Karpas-422 (cell line): ENCODE measurements at regions not wholly inside any gene's neighbourhood (a gene's known extent, or its start where the extent isn't known, plus 50 kb on each side); places are given as distances from the start of the nearest gene placed in this dataset.

Experiments
- DNase-seq: peaks from one replicate; pipeline ENCODE4 v3.0.0-alpha.2; 2015
- H2AFZ ChIP-seq: fragments of 200-600 bp; sonication (generic); 2 replicates; pipeline ENCODE4 v1.6.1; 2014; ENCODE audit warnings: antibody characterized with exemption, low read length, mixed read lengths
- H3K27ac ChIP-seq: fragments of 200-600 bp; sonication (generic); 2 replicates; pipeline ENCODE4 v1.5.1; 2014; ENCODE audit warnings: mild to moderate bottlenecking, low read length, moderate library complexity
- H3K27me3 ChIP-seq: fragments of 200-600 bp; sonication (generic); 2 replicates; pipeline ENCODE4 v1.6.1; 2014; ENCODE audit warnings: low read length, mixed read lengths
- H3K36me3 ChIP-seq: fragments of 200-600 bp; sonication (generic); 2 replicates; pipeline ENCODE4 v1.6.1; 2014; ENCODE audit warnings: low read length, mixed read lengths; ENCODE audit not compliant: insufficient read depth
- H3K4me1 ChIP-seq: fragments of 200-600 bp; sonication (generic); 2 replicates; pipeline ENCODE4 v1.6.1; 2014; ENCODE audit warnings: mild to moderate bottlenecking, low read length, mixed read lengths
- H3K4me2 ChIP-seq: fragments of 200-600 bp; sonication (generic); 2 replicates; pipeline ENCODE4 v1.6.1; 2014; ENCODE audit warnings: low read length, low read depth, mild to moderate bottlenecking; ENCODE audit not compliant: poor library complexity, severe bottlenecking
- H3K4me3 ChIP-seq: fragments of 200-600 bp; sonication (generic); 2 replicates; pipeline ENCODE4 v1.5.1; 2014; ENCODE audit warnings: mild to moderate bottlenecking, antibody characterized with exemption, low read length, mixed read lengths
- H3K79me2 ChIP-seq: fragments of 200-600 bp; sonication (generic); 2 replicates; pipeline ENCODE4 v1.6.1; 2014; ENCODE audit warnings: mild to moderate bottlenecking, low read length, mixed read lengths
- H3K9ac ChIP-seq: fragments of 200-600 bp; sonication (generic); 2 replicates; pipeline ENCODE4 v1.6.0; 2014; ENCODE audit warnings: low read length
- H3K9me2 ChIP-seq: fragments of 200-600 bp; sonication (generic), shearing (Covaris generic); replicated peaks from 2 replicates; pipeline ENCODE4 v1.6.0; 2014; ENCODE audit warnings: mild to moderate bottlenecking, low read length, moderate library complexity; ENCODE audit not compliant: insufficient read depth
- H3K9me3 ChIP-seq: fragments of 300-700, 200-600 bp; sonication (generic); 2 replicates; pipeline ENCODE4 v1.6.1; 2014; ENCODE audit warnings: low read length, mixed read lengths
- H4K20me1 ChIP-seq: fragments of 200-600 bp; sonication (generic); 2 replicates; pipeline ENCODE4 v1.6.1; 2014; ENCODE audit warnings: mild to moderate bottlenecking, antibody characterized with exemption, low read length, low read depth; ENCODE audit not compliant: insufficient read depth

DNA sequence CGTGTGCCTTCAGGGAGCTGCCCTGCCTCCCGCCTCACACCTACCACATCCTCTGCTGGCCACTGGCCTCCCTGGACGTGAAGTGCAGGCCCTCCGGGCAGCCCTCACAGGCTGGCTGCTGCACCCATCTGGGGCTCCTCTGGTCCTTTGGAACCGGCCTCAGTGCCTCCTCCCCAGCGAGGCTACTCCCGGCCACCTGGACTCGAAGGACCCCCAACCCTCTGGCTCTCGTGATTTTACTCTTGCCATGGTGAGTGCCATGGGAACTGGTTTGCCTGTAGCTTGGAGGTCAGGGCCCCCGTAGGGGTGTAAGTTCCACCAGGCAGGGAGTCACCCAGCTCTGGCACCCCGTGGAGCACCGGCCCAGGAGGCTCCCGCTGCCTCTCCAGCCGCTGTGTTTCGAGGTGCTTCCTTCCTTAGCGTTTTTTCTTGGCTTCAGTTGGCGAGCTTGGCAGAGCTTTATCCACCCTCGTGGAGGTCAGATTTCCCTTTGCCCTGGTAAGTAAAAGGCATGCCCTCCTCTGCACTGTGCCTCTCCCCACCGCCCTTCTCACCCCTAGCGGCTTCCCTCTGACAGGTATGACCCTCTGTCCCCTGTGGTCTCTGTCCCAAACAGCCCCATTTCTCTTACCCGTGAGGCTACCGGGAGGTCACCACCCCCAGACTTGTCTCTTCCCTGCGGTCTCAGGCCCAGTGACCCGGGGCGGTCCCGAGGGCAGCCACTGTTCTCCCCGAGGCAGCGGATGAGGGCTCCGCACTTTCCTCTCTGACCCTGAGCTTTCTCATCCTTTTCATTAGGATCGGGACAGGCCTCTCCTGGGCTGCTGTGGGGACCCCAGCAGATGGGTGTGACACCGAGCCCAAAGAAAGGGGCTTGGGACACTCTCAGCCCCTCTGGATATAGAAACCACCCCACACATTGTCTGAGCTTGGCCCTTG, 203.1 kb upstream of the C14orf180 start:
- Histone ChIP-seq H4K20me1 (no peaks in the 10 kb centered on the region), H3K9me2 (no peaks in the 10 kb centered on the region), H3K79me2 (no peaks in the 10 kb centered on the region)

DNA sequence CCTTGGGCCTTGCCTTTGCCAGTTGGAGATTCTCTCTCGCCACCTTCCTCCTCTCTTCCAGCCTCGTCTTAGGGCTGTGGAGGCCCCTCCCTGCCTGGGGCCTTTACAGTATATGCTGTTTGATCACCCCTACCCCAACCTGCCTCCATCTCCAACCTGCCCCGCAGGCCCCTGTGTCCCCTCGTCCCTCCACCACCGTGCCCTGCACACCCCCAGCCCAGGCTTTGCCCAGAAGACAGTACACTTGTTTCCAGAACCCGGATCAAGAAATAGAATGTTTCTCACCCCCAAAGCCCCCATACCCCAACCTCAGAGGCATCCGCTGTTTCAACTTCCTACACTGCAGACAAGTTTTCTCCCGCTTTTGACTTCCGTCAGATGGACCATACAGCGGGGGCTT, 202.3 kb upstream of the C14orf180 start:
- Histone ChIP-seq H3K4me2 (no peak overlapping the region), H3K27me3 (peaks cover 11% of the 10 kb centered on the region), H3K4me3 (no peak overlapping the region), H3K27ac (no peak overlapping the region), H3K79me2 (no peaks in the 10 kb centered on the region), H3K9me3 (peaks cover 7% of the 10 kb centered on the region; the same call in 1 of the 2 replicates), H4K20me1 (no peaks in the 10 kb centered on the region), H3K36me3 (no peaks in the 10 kb centered on the region), H2AFZ (no peak overlapping the region), H3K9me2 (no peaks in the 10 kb centered on the region), H3K4me1 (no peaks in the 10 kb centered on the region), H3K9ac (no peak overlapping the region)
- DNase-seq = no peak

More for the DNA sequence above, 203.1 kb upstream of the C14orf180 start:
- Histone ChIP-seq H3K4me2 (no peak overlapping the region), H3K36me3 (no peaks in the 10 kb centered on the region), H3K9ac (no peak overlapping the region), H2AFZ (no peak overlapping the region), H3K4me1 (no peaks in the 10 kb centered on the region), H3K4me3 (no peak overlapping the region), H3K27me3 (peaks cover 9% of the 10 kb centered on the region), H3K27ac (no peak overlapping the region), H3K9me3 (peaks cover 7% of the 10 kb centered on the region; the same call in 1 of the 2 replicates)
- DNase-seq = no peak

DNA sequence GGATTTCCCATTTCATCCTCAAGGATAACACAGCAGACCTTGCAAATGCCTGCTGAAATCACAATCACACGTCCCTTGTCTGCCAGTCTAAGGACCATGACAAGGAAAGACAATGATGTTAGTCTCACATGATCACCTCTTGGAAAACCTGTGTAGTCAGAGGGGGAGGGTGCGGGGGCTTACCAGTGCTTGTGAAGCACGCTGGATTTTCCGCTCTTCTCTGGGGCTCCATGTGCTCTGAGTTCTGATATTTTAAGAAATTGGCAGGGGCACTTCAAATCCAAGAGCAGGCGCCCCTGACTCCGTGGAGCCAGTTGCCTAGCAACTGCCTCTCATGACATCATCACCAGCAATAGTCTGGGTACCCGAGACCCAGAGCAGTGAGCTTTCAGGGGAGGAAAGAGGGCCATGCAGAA, 200.9 kb upstream of the C14orf180 start:
- peaks cover 11% of the 10 kb centered on the region for H3K27me3 ChIP-seq

DNA sequence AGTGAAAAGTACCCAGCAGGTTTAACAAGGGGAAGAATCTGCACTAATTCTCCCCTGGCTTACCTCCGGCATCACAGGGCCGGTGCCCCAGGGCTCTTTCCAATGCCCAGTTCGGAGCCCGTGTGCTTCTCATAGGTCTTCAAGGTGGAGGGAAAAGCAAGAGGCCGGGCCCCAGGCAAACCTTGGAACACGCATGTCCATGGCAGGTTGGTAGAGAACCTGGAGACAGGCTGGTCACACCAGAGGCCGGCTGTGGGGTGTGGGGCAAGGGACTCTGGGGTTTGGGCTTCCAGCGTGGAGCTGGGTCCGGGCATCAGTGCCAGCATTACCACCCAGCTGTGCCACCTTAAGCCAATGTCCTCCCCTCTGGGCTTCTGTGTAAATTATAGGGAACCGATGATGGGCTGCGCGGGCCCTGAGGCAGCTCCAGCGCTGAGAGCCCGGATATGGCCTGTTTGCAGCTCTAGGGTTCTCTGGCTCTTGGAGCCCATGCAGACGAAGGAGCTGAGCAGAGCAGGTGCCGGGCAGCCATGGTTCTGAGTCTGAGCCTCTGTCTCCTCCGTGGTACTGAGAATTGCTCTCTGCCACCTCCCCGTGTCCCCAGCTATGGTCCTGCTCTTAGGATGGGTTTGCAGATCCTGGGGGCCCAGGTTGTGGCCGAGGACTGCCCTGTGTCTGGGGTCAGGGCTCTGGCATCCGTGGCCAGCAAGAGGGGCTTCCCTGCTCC, 197.0 kb upstream of the C14orf180 start:
- no peak overlapping the region for H3K27ac ChIP-seq
- H3K79me2 ChIP-seq = no peaks in the 10 kb centered on the region
- H4K20me1 ChIP-seq = no peaks in the 10 kb centered on the region
- H2AFZ ChIP-seq = no peak overlapping the region
- H3K9me2 ChIP-seq = no peaks in the 10 kb centered on the region
- no peaks in the 10 kb centered on the region for H3K36me3 ChIP-seq
- H3K4me1 ChIP-seq = peaks cover 39% of the 10 kb centered on the region
- peaks cover 11% of the 10 kb centered on the region for H3K27me3 ChIP-seq
- peaks cover 7% of the 10 kb centered on the region; the same call in 1 of the 2 replicates for H3K9me3 ChIP-seq
- no peak overlapping the region for H3K4me3 ChIP-seq
- H3K4me2 ChIP-seq = no peak overlapping the region
- no peak overlapping the region for H3K9ac ChIP-seq
- DNase-seq = no peak

More for the DNA sequence above, 200.9 kb upstream of the C14orf180 start:
- H3K4me2 ChIP-seq = no peak overlapping the region
- peaks cover 7% of the 10 kb centered on the region; the same call in 1 of the 2 replicates for H3K9me3 ChIP-seq
- no peak overlapping the region for H3K9ac ChIP-seq
- H4K20me1 ChIP-seq = no peaks in the 10 kb centered on the region
- peaks cover 1% of the 10 kb centered on the region for H3K4me1 ChIP-seq
- H3K4me3 ChIP-seq = no peak overlapping the region
- DNase-seq = no peak
- no peaks in the 10 kb centered on the region for H3K36me3 ChIP-seq
- H3K27ac ChIP-seq = no peak overlapping the region
- H3K79me2 ChIP-seq = no peaks in the 10 kb centered on the region
- H3K9me2 ChIP-seq = no peaks in the 10 kb centered on the region
- no peak overlapping the region for H2AFZ ChIP-seq

DNA sequence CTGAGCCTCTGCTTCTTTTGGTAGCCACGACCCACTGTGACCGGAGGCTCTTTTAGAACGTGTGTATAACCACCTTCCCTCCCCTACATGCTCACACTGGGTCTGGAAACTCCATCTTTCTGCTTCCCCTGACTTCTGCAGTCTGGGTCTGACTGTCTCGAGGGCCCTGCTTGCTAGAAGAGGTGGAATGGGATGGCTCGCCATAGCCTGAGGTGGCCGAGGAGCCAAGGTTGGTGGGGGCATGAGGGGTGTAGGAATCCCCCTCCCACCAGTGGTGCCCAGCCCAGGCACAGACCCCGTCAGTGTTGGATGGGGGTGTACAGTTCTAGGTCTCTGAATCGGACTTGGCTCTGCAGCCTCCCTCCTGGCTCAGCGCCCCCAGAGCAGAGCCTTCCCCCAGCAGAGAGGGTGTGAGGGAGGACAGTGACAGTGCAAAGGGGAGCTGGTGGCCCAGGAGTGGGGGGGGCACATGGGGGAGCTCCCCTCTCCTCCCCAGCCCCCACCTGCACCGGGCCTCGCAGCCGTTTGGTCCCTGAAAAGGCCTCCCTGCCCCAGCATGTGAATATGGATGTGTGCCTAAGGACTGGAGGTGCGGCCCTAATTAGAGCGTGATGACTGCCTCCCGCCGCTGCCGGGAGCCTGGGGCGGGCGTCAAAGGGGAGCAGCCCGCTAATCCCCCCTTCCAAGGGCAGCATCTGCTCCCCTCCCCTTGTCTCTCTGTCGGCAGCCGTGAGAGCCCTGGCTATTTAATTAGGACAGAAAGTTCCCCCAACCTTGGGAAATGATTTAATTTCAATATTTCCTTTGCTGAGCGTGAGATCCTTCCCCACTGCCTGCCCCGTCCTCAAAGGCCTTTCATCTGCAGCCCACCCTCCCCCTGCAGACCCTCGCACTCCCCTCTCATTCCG, 196.2 kb upstream of the C14orf180 start:
- Histone ChIP-seq H3K27ac (no peak overlapping the region), H3K9ac (no peak overlapping the region), H3K4me2 (no peak overlapping the region), H3K9me3 (peaks cover 7% of the 10 kb centered on the region; the same call in 1 of the 2 replicates), H3K36me3 (no peaks in the 10 kb centered on the region), H3K4me3 (no peak overlapping the region), H3K4me1 (peaks cover 42% of the 10 kb centered on the region), H3K79me2 (no peaks in the 10 kb centered on the region), H3K27me3 (peaks cover 11% of the 10 kb centered on the region), H4K20me1 (no peaks in the 10 kb centered on the region), H3K9me2 (no peaks in the 10 kb centered on the region), H2AFZ (no peak overlapping the region)
- no peak for DNase-seq

DNA sequence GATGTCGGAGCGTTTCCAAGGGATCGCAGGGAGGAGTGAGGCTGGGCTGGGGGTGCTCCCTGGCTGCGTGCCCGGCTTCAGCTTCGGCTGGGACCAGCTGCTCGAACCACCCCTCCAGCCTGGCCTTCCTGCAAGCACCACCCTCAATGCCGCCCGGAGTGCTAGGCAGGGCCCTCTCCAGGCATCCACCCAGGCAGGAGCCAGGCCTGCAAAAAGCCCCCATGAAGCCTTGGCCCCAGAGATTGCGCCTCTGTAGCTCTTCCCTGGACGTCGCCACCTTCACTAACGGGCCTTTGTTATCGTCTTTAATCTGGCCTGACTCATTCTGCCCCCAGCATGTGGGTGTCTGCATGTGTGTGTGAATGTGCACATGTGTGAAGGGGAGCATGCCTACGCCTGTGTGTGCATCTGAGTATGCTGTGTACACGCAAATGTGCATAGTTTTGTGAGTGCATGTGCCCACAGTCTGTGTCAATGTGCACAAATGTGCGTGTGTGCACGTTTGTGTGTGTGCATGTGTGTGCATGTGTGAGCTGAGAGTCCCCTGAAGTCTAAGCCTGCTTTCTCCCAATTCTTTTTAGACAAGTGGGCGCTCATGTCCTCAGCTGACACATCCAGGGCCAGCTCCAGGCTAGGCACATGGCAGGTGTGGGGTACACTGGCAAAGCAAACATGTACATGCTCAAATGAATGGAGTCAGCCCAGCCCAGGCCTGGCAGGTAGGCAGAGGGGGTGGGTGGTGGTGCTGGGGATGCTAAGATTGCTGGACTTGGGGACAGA, 195.4 kb upstream of the C14orf180 start:
- Histone ChIP-seq H3K4me2 (no peak overlapping the region), H4K20me1 (no peaks in the 10 kb centered on the region), H3K9ac (no peak overlapping the region), H3K79me2 (no peaks in the 10 kb centered on the region), H3K4me3 (no peak overlapping the region), H2AFZ (no peak overlapping the region), H3K27me3 (peaks cover 11% of the 10 kb centered on the region), H3K9me3 (peaks cover 7% of the 10 kb centered on the region; the same call in 1 of the 2 replicates), H3K36me3 (no peaks in the 10 kb centered on the region), H3K4me1 (peaks cover 45% of the 10 kb centered on the region), H3K9me2 (no peaks in the 10 kb centered on the region), H3K27ac (no peak overlapping the region)
- DNase-seq = no peak

DNA sequence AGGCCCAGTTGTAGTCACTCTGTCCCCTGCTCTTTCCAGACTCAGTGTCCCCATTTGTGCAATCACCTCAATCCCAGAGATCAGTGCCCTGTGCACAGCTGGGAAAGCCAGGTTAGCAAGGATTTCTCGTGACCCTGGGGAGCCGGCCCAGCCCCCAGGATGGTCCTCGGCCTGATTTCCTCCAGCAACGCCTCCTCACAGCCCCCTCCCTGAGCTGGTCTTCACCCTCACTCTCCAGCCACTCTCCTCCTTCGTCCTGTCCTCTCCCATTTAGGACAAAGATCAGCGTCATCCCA, 194.8 kb upstream of the C14orf180 start:
- Histone ChIP-seq H4K20me1 (no peaks in the 10 kb centered on the region), H3K9me3 (peaks cover 7% of the 10 kb centered on the region; the same call in 1 of the 2 replicates), H3K4me3 (no peak overlapping the region)

More for the DNA sequence above, 194.8 kb upstream of the C14orf180 start:
- Histone ChIP-seq H2AFZ (no peak overlapping the region), H3K27me3 (peaks cover 11% of the 10 kb centered on the region), H3K9me2 (no peaks in the 10 kb centered on the region), H3K79me2 (no peaks in the 10 kb centered on the region), H3K36me3 (no peaks in the 10 kb centered on the region), H3K4me1 (peaks cover 50% of the 10 kb centered on the region), H3K27ac (no peak overlapping the region), H3K9ac (no peak overlapping the region), H3K4me2 (no peak overlapping the region)
- DNase-seq = no peak
